ENCODE measurements at regions not wholly inside any gene's neighbourhood (a gene's known extent, or its start where the extent isn't known, plus 50 kb on each side); places are given as distances from the start of the nearest gene placed in this dataset.
A peak's percentile ranks its signal among the peaks of the same experiment; 100 is the strongest.

DNA sequence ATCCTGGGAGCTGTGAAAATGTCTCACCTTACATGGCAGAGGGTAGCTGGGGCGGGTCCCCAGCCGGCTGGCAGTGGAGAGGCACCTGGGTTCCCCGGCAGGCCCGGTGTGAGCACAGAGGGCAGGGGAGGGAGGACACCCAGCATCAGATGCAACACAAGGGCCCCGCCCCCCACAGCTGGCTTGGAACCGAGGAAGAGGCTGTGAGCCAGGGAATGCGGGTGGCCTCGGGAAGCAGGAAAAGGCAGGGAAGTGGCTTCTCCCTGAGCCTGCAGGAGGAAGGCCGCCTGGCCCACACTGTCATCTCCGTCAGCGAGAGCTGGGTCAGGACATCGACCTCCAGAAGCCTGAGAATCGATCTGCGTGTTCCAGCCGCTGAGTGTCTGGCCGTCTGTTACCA, 87.3 kb downstream of the SIK1 start:
- no peak overlapping the region for H3K4me3 ChIP-seq (ENCODE audit: control insufficient read depth, low read depth, low read length)
- TF ChIP-seq, protein P1, sequence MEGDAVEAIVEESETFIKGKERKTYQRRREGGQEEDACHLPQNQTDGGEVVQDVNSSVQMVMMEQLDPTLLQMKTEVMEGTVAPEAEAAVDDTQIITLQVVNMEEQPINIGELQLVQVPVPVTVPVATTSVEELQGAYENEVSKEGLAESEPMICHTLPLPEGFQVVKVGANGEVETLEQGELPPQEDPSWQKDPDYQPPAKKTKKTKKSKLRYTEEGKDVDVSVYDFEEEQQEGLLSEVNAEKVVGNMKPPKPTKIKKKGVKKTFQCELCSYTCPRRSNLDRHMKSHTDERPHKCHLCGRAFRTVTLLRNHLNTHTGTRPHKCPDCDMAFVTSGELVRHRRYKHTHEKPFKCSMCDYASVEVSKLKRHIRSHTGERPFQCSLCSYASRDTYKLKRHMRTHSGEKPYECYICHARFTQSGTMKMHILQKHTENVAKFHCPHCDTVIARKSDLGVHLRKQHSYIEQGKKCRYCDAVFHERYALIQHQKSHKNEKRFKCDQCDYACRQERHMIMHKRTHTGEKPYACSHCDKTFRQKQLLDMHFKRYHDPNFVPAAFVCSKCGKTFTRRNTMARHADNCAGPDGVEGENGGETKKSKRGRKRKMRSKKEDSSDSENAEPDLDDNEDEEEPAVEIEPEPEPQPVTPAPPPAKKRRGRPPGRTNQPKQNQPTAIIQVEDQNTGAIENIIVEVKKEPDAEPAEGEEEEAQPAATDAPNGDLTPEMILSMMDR (conservative IDR thresholded peaks at IDR 0.05; ENCODE audit: control insufficient read depth, insufficient read depth, low read depth, low read length), result no peak
- no peak for DNase-seq (ENCODE audit: low read depth)

DNA sequence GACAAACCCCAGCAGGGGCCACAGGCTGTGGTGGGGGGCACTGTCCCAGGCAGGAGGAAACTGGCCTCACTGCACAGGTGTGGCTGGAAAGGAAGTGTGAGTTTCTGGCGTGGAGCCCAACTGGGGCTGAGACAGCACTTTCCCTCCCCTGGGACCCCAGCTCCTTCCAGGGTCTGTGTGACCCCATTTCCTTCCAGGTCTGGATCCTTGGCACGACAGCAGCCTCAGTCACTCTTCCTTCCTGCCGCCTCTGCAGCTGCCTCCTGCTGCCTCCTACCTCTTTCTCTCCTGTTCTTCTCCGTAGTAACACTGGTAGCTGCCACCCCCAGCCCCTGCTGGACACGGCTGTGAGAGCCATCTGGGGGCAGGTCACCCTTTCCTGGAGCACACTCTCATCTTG, 88.0 kb downstream of the SIK1 start:
- H3K4me3 ChIP-seq (ENCODE audit: control insufficient read depth, low read depth, low read length), result no peak overlapping the region
- TF ChIP-seq, protein P1 (conservative IDR thresholded peaks at IDR 0.05; ENCODE audit: control insufficient read depth, insufficient read depth, low read depth, low read length), result no peak
- no peak for DNase-seq (ENCODE audit: low read depth)

DNA sequence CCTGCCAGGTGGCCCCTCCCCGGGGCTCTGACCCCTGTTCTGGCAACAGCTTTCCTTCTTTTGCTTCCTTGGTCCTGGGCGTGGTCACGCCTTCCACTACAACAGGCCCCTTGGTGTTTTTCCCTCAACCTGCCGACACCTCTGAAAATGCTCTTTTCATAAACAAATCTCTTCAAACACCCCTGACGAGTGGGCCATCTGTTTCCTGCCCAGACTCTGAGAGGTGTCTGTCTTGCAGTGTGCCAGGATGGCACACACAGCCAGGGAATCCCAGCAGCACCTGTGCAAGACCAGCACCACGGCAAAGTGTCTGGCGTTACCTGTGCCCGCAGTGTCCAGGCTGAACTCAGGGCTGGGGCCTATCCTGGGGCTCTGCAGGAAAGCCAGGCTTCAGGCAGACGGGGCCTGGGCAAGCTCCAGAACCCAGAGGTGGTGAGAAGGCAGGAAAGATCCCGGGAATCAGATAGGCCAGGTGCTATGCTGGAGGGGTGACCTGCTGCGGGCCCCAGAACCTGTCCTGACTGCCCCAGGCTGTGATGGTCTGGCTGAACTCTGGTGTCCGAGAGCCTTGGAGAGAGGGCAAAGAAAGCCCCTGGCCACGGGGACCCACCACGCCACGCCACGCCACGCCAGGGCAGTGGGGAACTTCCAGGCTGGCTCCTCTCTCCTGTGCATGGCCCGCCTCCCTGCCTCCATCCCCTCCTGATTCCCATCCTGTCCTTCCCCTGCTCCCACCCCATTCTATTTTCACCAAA, 88.9 kb downstream of the SIK1 start:
- TF ChIP-seq, protein P1 (conservative IDR thresholded peaks at IDR 0.05; ENCODE audit: control insufficient read depth, insufficient read depth, low read depth, low read length), result no peak
- no peak overlapping the region for H3K4me3 ChIP-seq (ENCODE audit: control insufficient read depth, low read depth, low read length)
- DNase-seq (ENCODE audit: low read depth), result no peak

DNA sequence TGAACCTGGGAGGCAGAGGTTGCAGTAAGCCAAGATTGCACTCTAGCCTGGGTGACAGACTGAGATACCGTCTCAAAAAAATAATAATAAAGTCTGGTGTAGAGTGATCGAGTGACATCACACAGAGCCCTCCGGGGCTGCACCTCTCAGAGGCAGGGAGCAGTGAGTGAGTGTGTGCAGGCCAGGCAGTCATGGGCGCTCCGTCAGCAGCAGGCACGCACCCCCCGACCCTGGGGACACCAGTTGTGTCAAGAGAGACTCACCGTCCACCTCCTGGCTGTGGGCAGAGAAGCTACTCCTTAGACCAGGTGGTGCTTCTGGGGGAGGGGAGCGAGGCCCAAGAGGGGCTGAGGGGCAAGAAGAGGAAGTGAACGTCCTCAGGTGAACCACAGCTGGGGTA, 91.8 kb downstream of the SIK1 start:
- TF ChIP-seq, protein P1 (conservative IDR thresholded peaks at IDR 0.05; ENCODE audit: control insufficient read depth, insufficient read depth, low read depth, low read length), result no peak
- DNase-seq (ENCODE audit: low read depth), result no peak
- H3K4me3 ChIP-seq (ENCODE audit: control insufficient read depth, low read depth, low read length), result no peak overlapping the region

DNA sequence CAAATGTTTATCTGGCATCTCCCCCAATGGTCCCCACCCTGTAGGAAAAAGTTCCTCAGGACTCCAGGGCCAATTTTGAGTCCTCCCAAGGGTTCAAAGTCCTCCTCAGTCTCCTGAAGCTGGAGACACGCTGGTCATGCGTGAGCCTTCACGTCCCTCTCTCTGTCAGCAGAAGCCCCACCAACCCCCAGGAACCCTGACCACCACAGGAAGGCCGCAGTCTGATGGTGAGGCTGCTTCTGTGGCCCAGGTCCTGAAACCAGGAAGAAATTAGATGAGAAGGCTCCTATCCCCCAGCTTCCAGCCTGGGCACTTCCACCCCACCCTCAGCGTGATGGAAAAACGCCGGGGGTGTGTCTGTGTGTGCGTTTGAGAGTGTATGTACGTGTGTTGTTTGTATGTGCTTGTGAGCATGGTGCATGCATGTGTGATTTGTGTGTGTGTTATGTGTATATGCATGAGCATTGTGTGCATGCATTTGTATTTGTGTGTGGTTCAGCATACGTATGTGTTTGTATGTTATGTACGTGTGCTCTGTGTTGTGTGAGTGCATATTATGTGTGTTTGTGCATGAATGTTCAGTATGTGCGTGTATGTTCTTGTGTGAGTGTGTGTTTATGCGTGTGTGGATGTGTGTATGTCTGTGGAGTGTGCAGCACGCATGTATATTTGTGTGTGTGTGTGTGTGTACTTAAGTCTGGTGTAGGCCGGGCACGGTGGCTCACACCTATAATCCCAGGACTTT, 92.5 kb downstream of the SIK1 start:
- no peak for DNase-seq (ENCODE audit: low read depth)
- TF ChIP-seq, protein P1 (conservative IDR thresholded peaks at IDR 0.05; ENCODE audit: control insufficient read depth, insufficient read depth, low read depth, low read length), result no peak
- H3K4me3 ChIP-seq (ENCODE audit: control insufficient read depth, low read depth, low read length), result no peak overlapping the region

DNA sequence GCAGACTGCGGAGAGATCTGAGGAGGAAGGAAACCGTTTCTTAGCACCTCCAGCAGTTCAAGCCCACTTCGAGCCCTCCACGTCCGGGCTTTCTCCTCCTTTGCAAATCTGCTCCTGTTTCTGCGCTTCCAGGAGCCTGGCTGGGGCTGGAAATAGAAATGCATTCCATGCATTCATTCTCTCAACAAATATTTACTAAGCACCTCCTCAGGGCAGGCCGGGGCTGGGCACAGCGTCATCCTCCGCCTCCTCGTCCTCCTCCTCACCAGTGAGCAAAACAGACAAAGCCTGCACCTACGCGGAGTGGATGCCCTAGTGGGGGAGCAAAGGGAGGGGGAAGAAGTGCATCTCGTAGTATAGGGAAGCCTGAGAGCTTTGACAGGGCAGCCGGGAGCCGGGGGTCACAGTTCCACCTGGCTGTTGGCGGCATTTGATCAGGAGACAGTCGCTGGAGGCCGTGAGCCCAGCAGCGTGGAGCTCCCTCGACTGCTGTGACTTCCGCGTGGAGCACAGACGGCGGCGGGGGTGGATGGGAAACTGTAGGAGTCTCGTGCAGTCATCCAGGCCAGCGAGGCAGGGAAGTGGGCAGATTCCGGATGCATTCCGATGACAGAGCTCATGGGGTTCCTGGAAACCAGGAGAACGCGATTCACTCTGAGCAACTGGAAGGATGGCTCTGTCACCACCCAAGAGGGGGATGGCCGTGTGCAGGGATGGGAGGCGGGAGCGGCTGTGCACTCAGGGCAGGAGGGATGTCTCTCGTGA, 93.5 kb downstream of the SIK1 start:
- peak; percentile 84 for DNase-seq (ENCODE audit: low read depth)
- no peak overlapping the region for H3K4me3 ChIP-seq (ENCODE audit: control insufficient read depth, low read depth, low read length)

More for the DNA sequence above, 93.5 kb downstream of the SIK1 start:
- TF ChIP-seq, protein P1 (conservative IDR thresholded peaks at IDR 0.05; ENCODE audit: control insufficient read depth, insufficient read depth, low read depth, low read length), result no peak
